GM18868 (cell line): ENCODE measurements at regions not wholly inside any gene's neighbourhood (a gene's known extent, or its start where the extent isn't known, plus 50 kb on each side); places are given as distances from the start of the nearest gene placed in this dataset.

ENCODE experiments used
- ATAC-seq: cut with Tn5 transposase; IDR thresholded peaks from one replicate; pipeline ENCODE4 v1.9.1; 2021; ENCODE audit warnings: mild to moderate bottlenecking, moderate library complexity; ENCODE audit not compliant: unreplicated experiment

GRCh38 chr2:11013196-11013595 lies 101.5 kb downstream of the KCNF1 start:
- ATAC-seq = no peak

- ATAC-seq = no peak
Observed at GRCh38 chr2:11014026-11014425, 102.3 kb downstream of the KCNF1 start.

- ATAC-seq = no peak
Observed at GRCh38 chr2:11016735-11017388, 105.1 kb downstream of the KCNF1 start.

- ATAC-seq = no peak
Observed at GRCh38 chr2:11017921-11018320, 106.2 kb downstream of the KCNF1 start.

GRCh38 chr2:11018651-11019185 lies 107.0 kb downstream of the KCNF1 start:
- no peak for ATAC-seq

- ATAC-seq = no peak
Observed at GRCh38 chr2:11019614-11020013, 107.9 kb downstream of the KCNF1 start.

- ATAC-seq = no peak
Observed at GRCh38 chr2:11022064-11022463, 110.3 kb downstream of the KCNF1 start.

GRCh38 chr2:11022591-11023273 lies 111.0 kb downstream of the KCNF1 start:
- no peak for ATAC-seq

GRCh38 chr2:11023326-11024258 lies 111.9 kb downstream of the KCNF1 start:
- ATAC-seq = no peak

- ATAC-seq = no peak
Observed at GRCh38 chr2:11024259-11024645, 112.5 kb downstream of the KCNF1 start.

GRCh38 chr2:11024687-11025086 lies 113.0 kb downstream of the KCNF1 start:
- ATAC-seq = no peak

- ATAC-seq = no peak
Observed at GRCh38 chr2:11026286-11026921, 114.7 kb downstream of the KCNF1 start.

GRCh38 chr2:11027195-11027594 lies 115.5 kb downstream of the KCNF1 start:
- ATAC-seq = no peak

- no peak for ATAC-seq
Observed at GRCh38 chr2:11028407-11028916, 116.7 kb downstream of the KCNF1 start.

GRCh38 chr2:11029136-11029535 lies 117.4 kb downstream of the KCNF1 start:
- no peak for ATAC-seq

GRCh38 chr2:11030036-11030435 lies 118.3 kb downstream of the KCNF1 start:
- ATAC-seq = no peak

- ATAC-seq = no peak
Observed at GRCh38 chr2:11030909-11031308, 119.2 kb downstream of the KCNF1 start.

GRCh38 chr2:11031876-11032275 lies 120.1 kb downstream of the KCNF1 start:
- no peak for ATAC-seq

- ATAC-seq = no peak
Observed at GRCh38 chr2:11032396-11032795, 120.7 kb downstream of the KCNF1 start.

GRCh38 chr2:11033114-11033513 lies 121.4 kb downstream of the KCNF1 start:
- ATAC-seq = no peak

GRCh38 chr2:11038641-11039040 lies 116.6 kb upstream of the SLC66A3 start:
- ATAC-seq = no peak
